Ammon's horn (tissue), 1 donor: ENCODE measurements at regions not wholly inside any gene's neighbourhood (a gene's known extent, or its start where the extent isn't known, plus 50 kb on each side); places are given as distances from the start of the nearest gene placed in this dataset.
A peak's percentile ranks its signal among the peaks of the same experiment; 100 is the strongest.

ENCODE experiments used
- DNase-seq: peaks from one replicate; pipeline ENCODE4 v3.0.0-alpha.2; 2016; ENCODE audit warnings: low spot score

GRCh38 chr1:14302025-14302424 is 296.5 kb upstream of the KAZN start:
- no peak for DNase-seq

DNA sequence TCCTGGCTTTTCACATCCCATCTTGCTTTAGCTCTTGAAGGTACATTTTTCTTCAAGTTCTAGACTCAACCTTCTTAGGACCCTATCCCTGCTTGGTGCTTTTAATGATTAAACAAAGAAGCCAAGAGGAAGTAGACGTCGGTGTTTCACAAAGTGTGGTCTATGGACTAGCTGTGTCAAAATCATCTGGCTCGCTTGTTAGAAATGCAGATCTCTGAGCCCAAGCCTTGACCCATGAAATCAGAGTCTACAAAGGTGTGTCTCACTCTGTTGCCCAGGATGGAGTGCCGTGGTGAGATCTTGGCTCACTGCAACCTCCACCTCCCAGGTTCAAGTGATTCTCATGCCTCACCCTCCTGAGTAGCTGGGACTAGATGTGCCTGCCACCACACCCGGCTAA is 295.5 kb upstream of the KAZN start:
- DNase-seq, result no peak

GRCh38 chr1:14304381-14304865 is 294.1 kb upstream of the KAZN start:
- DNase-seq, result no peak

DNA sequence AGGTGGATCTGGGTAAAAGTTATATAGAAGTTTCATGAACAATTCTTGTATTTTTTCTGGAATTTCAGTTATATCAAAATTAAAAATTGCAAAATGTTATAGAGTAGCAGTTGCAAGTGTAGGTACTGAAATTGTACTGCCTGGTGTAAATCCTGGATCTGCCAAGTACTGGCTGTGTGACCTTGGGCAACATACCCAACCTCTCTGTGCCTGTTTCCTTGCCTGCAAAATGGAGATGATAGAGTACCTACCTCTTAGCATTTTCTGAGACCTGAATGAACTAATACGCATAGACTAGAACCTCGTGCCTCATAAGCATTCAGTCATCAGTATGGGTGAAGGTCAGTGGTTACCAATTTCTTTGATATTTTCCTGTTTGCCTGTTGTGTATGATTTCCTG is 290.0 kb upstream of the KAZN start:
- DNase-seq, result no peak

DNA sequence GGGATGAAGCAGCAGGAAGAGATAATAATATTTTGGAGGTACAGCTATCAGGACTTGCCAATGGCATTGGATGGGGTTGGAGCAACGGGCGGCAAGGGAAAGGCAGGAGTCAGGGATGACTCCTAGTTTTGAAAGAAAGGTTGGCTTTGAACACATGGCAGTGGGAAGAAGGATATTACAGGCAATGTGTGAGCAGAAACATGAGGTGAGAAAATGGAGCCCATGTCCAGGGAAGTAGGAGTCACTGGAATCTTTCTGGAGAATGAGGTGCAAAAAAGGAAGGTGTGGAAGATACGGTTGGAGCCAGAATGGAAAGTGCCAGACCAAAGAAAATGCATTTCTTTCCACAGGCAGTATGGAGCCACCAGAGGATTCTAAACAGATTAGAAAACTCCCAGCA is 288.5 kb upstream of the KAZN start:
- no peak for DNase-seq

DNA sequence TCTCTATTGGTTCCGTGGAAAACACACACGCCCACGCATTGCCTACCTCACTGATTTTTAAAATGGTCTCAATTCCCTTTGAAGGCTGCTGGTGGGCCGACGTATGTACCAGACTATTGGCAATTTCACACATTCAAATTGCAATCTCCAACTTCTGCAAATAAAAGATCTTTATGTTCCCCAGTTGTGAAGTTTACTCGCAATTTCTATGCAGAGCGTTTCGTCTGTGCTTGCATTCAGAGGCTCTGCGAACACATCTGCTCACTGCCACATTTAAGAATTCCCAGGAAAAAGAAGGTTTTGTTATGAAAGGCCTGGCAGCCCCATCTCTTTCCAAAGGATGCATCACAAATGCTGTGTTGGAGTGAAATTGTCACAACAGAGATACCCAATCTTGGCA is 288.0 kb upstream of the KAZN start:
- DNase-seq, result no peak

GRCh38 chr1:14313731-14314431 is 284.6 kb upstream of the KAZN start:
- no peak for DNase-seq

- DNase-seq, result no peak
Observed at GRCh38 chr1:14318830-14319229, 279.7 kb upstream of the KAZN start.

DNA sequence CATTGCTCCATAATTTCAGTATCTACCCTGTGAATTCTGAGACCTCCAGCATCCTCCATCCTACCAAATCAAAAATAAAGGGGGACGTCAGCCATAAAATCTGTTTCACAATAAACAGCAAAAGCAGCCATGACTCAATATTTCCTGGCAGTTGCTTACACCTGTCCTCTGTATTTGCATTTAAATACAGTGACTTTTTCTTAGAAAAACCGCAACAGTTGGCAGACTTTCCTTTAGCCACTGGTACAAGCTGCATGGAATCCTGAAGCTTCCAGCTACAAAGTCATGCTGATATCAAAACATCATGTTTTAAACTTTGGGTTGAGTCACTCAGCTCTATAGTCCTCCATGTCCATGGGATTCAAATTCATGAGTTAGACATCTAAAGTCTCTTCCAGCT is 278.0 kb upstream of the KAZN start:
- DNase-seq, result no peak

DNA sequence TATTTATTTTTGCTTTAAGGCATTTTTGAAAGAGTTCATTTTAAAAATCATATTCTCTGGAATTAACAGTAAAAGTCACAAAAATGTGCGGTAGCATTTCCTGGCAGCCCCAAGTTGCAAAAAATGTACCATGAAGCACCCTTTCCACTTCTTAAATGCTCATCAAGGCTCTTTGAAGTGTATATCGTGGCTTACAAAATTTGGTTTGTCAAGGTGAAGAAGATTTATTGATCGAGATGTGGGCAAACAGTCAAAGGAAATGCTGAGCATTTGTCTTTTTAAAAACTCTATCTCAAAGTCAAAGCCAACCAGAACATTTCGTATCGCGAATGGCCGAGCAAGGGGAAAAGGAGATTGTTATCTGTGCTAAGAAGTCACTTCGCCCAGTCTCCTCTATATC is 277.5 kb upstream of the KAZN start:
- DNase-seq, result no peak

- no peak for DNase-seq
Observed at GRCh38 chr1:14321422-14321821, 277.1 kb upstream of the KAZN start.

DNA sequence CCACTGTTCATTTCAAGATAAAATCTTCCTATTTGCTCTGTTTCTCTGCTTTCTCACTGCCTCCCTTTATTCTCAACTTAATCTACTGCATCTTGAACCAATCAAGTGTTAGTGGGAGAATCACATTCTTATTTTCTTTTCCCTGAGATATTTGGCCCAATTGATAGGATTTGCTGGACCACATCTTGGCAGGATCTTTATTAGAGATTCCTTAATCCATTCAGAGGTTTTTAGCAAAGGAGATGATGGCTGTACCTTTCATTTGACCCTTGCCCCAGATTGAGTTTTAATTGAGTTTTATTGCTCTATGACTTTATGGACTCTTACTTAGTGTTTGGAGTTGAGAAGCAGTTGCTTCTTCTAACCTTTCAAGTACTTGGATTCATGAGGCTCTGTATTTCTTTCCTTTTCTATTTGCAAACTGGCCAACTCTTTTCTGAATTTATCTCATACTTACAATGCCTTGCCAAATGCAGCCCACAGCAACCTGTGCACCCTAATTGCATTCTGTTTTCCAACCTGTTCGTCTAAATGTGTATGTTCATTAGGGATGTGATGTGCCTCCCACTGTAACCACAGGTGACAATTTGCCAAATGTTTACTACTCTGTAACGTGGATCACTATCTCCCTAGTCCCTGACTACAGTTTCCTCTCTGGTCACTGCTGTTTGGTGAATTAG is 274.8 kb upstream of the KAZN start:
- peak; percentile 12 for DNase-seq

DNA sequence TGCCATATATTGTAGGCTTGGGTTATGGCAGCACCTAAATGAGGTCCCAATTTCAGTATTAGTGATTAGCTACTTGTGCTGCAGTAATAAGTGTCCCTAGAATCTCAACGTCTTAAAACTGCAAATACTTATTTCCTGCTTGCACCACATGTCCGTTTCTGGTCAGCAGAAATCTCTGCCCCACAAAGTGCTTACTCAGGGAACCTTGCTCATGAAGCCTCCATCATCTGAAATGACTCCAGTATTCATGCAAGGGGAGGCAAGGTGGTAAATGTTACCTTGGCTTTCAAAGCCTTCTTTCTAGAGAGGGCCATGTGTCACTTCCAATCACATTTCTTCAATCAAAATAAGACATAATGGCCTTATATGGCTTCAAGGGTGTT is 274.2 kb upstream of the KAZN start:
- no peak for DNase-seq

- no peak for DNase-seq
Observed at GRCh38 chr1:14326857-14327256, 271.6 kb upstream of the KAZN start.

GRCh38 chr1:14328685-14329084 is 269.8 kb upstream of the KAZN start:
- no peak for DNase-seq

DNA sequence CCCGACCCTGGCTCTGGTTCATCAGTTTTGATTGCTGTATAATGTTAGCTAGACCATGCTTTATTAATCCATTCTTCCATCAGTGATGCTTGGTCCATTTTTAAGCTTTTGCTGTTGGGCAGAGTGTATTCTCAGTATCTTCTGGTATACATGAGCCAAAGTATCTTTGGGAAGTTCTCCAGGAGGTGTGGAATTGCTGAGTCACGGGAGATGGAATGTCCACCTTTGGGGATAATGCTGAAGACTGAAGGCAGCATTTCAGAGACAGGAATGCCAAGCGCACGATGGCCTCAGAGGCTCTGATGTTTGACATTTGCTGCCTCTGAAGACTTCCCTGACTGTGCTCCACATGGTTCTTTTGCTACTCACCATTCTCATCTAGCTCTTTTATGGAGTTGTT is 266.3 kb upstream of the KAZN start:
- DNase-seq, result no peak

DNA sequence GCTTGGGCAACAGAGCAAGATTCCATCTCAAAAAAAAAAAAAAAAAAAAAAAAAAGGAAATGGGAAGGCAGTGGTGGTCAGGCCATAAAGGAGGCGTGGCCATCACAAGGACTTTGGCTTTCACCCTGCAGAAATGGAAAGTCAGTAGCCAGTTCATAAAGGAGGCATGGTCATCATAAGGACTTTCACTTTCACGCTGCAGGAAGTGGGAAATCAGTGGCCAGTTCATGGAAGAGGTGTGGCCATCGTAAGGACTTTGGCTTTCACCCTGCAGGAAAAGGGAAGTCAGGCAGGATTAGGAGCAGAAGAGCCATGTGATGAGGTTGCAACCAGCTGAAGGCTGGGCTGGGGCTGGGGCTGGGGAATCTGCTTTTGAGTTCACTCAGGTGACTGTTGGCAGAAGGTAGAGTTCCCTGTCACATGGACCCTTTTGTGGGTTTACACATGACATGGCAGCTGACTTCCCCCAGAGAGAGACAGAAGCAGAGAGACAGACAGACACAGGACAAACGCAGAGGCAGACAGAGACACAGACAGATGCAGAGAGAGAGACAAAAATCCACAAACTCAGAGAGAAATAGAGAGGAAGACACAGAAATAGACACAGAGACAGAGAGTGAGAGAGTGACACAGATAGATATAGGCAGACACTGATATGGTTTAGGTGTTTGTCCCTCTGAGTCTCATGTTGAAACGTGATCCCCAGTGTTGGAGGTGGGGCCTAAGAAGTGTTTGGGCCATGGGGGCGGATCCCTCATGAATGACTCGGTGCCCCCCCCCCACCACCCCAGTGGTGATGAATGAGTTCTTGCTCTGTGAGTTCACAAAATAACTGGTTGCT is 263.9 kb upstream of the KAZN start:
- no peak for DNase-seq

- DNase-seq, result no peak
Observed at GRCh38 chr1:14338509-14338908, 260.0 kb upstream of the KAZN start.

DNA sequence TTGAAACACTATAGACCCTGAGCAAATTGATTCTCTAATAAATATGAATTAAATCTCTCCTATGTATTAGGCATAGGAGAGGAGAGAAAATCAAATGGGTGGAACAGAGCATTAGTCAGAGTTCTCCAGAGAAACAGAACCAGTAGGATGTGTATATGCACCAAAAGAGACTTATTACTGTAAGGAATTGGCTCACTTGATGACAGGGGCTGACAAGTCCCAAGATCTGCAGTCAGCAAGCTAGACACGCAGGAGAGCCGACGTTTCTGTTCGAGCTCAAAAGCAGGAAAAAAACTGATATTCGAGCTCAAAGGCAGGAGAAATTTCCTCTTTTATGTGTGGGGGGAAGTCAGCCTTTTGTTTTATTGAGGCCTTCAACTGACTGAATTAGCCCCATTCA is 259.2 kb upstream of the KAZN start:
- no peak for DNase-seq

GRCh38 chr1:14340002-14340785 is 258.3 kb upstream of the KAZN start:
- DNase-seq, result no peak

DNA sequence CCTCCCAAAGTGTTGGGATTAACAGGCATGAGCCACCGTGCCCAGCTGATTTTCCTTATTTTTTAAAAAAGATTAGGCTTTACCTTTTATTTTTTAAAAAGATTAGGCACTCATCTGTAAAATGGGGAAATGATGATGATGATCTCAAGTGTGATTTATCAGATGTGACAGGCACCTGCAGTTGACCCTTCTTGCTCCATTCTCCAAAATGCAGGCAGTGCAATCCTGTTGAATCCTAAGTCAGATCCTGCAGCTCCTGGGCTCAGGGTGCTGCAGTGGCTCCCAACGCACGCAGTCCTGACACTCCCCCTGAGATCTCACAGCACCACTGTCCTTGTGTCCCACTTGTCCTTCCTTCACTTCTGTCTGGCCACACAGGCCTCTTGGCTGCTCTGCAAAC is 257.3 kb upstream of the KAZN start:
- no peak for DNase-seq

- no peak for DNase-seq
Observed at GRCh38 chr1:14345946-14346550, 252.4 kb upstream of the KAZN start.
